Activated CD8-positive, alpha-beta memory T cell treated with anti-CD3 and anti-CD28 coated beads, Interleukin-2, amount 10 ng/mL, durations not matched to agents 7 days and 5 days (primary cell): ENCODE measurements at regions not wholly inside any gene's neighbourhood (a gene's known extent, or its start where the extent isn't known, plus 50 kb on each side); places are given as distances from the start of the nearest gene placed in this dataset.

Source experiments
- ATAC-seq: fragments of 150-1000 bp; cut with Tn5 transposase; one replicate; pipeline ENCODE4 v1.10.0; 2021; ENCODE audit warnings: moderate library complexity
- CTCF ChIA-PET: fragments of 350-600 bp; sonication (Branson Sonifier 250); formaldehyde crosslinking; loops from one replicate; lab custom pipeline; 2021; ENCODE audit warnings: antibody characterized with exemption; lab: Charles Lee
- DNase-seq: peaks from one replicate; pipeline ENCODE4 v3.0.0-alpha.2; 2020
- H3K27ac Mint-ChIP-seq: one replicate; pipeline ENCODE4 v1.8.0; 2021; ENCODE audit warnings: mild to moderate bottlenecking, mixed read lengths
- H3K27me3 Mint-ChIP-seq: one replicate; pipeline ENCODE4 v1.8.0; 2021; ENCODE audit warnings: mixed read lengths
- H3K36me3 Mint-ChIP-seq: one replicate; pipeline ENCODE4 v1.8.0; 2021; ENCODE audit warnings: mild to moderate bottlenecking, mixed read lengths
- H3K4me1 Mint-ChIP-seq: one replicate; pipeline ENCODE4 v1.8.0; 2021; ENCODE audit warnings: mixed read lengths
- H3K4me3 Mint-ChIP-seq: one replicate; pipeline ENCODE4 v1.8.0; 2021; ENCODE audit warnings: mild to moderate bottlenecking, moderate library complexity, mixed read lengths
- H3K9me3 Mint-ChIP-seq: one replicate; pipeline ENCODE4 v1.8.0; 2022; ENCODE audit warnings: low read depth, mixed read lengths

GRCh38 chr4:17092736-17093437 is 194.4 kb upstream of the LDB2 start:
- peaks cover 2% of the 10 kb centered on the region for H3K27me3 Mint-ChIP-seq
- CTCF ChIA-PET = no interaction called here
- no peak overlapping the region for H3K27ac Mint-ChIP-seq
- H3K4me1 Mint-ChIP-seq = peaks cover 6% of the 10 kb centered on the region
- no peak for ATAC-seq
- no peaks in the 10 kb centered on the region for H3K9me3 Mint-ChIP-seq
- no peak overlapping the region for H3K4me3 Mint-ChIP-seq
- DNase-seq = no peak
- no peaks in the 10 kb centered on the region for H3K36me3 Mint-ChIP-seq

GRCh38 chr4:17091104-17091503 is 192.7 kb upstream of the LDB2 start:
- DNase-seq (no peak), ATAC-seq (no peak)
- H3K36me3 Mint-ChIP-seq = no peaks in the 10 kb centered on the region
- H3K4me3 Mint-ChIP-seq = no peak overlapping the region
- peaks cover 2% of the 10 kb centered on the region for H3K27me3 Mint-ChIP-seq
- no peaks in the 10 kb centered on the region for H3K9me3 Mint-ChIP-seq
- CTCF ChIA-PET = no interaction called here
- H3K4me1 Mint-ChIP-seq = peaks cover 6% of the 10 kb centered on the region
- H3K27ac Mint-ChIP-seq = no peak overlapping the region

GRCh38 chr4:17090063-17090462 is 191.6 kb upstream of the LDB2 start:
- H3K9me3 Mint-ChIP-seq = no peaks in the 10 kb centered on the region
- H3K4me1 Mint-ChIP-seq = peaks cover 6% of the 10 kb centered on the region
- no peaks in the 10 kb centered on the region for H3K36me3 Mint-ChIP-seq
- H3K27ac Mint-ChIP-seq = no peak overlapping the region
- H3K4me3 Mint-ChIP-seq = no peak overlapping the region
- CTCF ChIA-PET = no interaction called here
- peaks cover 2% of the 10 kb centered on the region for H3K27me3 Mint-ChIP-seq
- ATAC-seq = no peak
- no peak for DNase-seq

- CTCF ChIA-PET = no interaction called here
- Mint-ChIP-seq H3K4me1 (no peaks in the 10 kb centered on the region), H3K9me3 (no peaks in the 10 kb centered on the region), H3K27me3 (no peaks in the 10 kb centered on the region), H3K4me3 (no peak overlapping the region), H3K27ac (no peak overlapping the region), H3K36me3 (no peaks in the 10 kb centered on the region)
- ATAC-seq (no peak), DNase-seq (no peak)
Measured at GRCh38 chr4:17085416-17085815, 187.0 kb upstream of the LDB2 start.

GRCh38 chr4:17082186-17082585 is 183.7 kb upstream of the LDB2 start:
- Mint-ChIP-seq H3K4me1 (no peaks in the 10 kb centered on the region), H3K4me3 (no peak overlapping the region), H3K9me3 (no peaks in the 10 kb centered on the region), H3K36me3 (no peaks in the 10 kb centered on the region), H3K27me3 (no peaks in the 10 kb centered on the region), H3K27ac (no peak overlapping the region)
- ATAC-seq (no peak), DNase-seq (no peak)
- CTCF ChIA-PET = no interaction called here

- no peak overlapping the region for H3K4me3 Mint-ChIP-seq
- no peaks in the 10 kb centered on the region for H3K36me3 Mint-ChIP-seq
- H3K27ac Mint-ChIP-seq = no peak overlapping the region
- no peaks in the 10 kb centered on the region for H3K27me3 Mint-ChIP-seq
- no peak for DNase-seq
- no peaks in the 10 kb centered on the region for H3K9me3 Mint-ChIP-seq
- CTCF ChIA-PET = no interaction called here
- no peak for ATAC-seq
- no peaks in the 10 kb centered on the region for H3K4me1 Mint-ChIP-seq
Measured at GRCh38 chr4:17081179-17081578, 182.7 kb upstream of the LDB2 start.

DNA sequence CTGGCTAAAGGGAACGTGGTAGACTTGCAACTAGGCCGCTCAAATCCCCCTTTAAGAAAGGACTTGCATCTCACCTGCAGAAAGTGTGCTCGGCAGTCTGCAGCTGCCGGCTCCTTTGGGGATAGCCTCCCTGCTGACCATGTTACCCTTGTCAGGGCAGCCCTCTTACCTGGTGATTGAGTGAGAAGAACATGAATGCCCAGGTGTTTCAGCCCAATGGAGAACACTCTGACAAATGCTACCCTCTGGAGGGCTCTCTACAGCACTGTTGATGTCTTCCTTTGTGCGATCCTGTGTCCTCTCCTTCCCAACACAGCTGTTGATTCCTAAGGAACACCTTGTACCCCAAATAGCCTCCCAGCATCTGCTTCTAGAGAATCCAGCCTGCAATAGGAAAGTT is 178.7 kb upstream of the LDB2 start:
- Mint-ChIP-seq H3K9me3 (no peaks in the 10 kb centered on the region), H3K4me1 (no peaks in the 10 kb centered on the region), H3K36me3 (no peaks in the 10 kb centered on the region), H3K27ac (no peak overlapping the region), H3K4me3 (no peak overlapping the region), H3K27me3 (no peaks in the 10 kb centered on the region)
- CTCF ChIA-PET = no interaction called here
- ATAC-seq (no peak), DNase-seq (no peak)

- DNase-seq = no peak
- H3K9me3 Mint-ChIP-seq = no peaks in the 10 kb centered on the region
- H3K36me3 Mint-ChIP-seq = no peaks in the 10 kb centered on the region
- CTCF ChIA-PET = no interaction called here
- no peak for ATAC-seq
- no peaks in the 10 kb centered on the region for H3K27me3 Mint-ChIP-seq
- H3K4me3 Mint-ChIP-seq = no peak overlapping the region
- H3K27ac Mint-ChIP-seq = no peak overlapping the region
- H3K4me1 Mint-ChIP-seq = no peaks in the 10 kb centered on the region
Measured at GRCh38 chr4:17072483-17072882, 174.0 kb upstream of the LDB2 start.

DNA sequence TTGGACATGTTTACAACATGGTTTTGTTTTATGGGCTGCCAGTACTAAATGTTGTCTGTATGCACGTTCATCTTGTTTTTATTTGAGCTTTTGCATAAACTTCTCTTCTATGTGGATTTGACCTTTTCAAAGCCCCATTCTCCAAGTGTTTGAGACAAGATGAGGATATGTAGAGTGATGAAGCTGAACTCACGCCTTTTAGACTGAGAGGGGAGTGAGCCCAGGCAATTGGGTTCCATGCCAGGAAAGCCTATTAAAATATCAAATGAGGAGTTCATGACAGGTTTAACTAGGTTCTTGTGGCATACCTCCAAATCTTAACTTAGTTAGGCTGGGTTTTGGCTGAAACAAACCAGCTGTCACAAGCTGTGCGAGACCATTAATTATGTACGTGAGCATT is 170.4 kb upstream of the LDB2 start:
- ATAC-seq = no peak
- CTCF ChIA-PET = no interaction called here
- H3K9me3 Mint-ChIP-seq = no peaks in the 10 kb centered on the region
- no peak overlapping the region for H3K27ac Mint-ChIP-seq
- no peaks in the 10 kb centered on the region for H3K27me3 Mint-ChIP-seq
- DNase-seq = no peak
- no peaks in the 10 kb centered on the region for H3K4me1 Mint-ChIP-seq
- H3K36me3 Mint-ChIP-seq = no peaks in the 10 kb centered on the region
- H3K4me3 Mint-ChIP-seq = no peak overlapping the region

- Mint-ChIP-seq H3K4me1 (no peaks in the 10 kb centered on the region), H3K36me3 (no peaks in the 10 kb centered on the region), H3K9me3 (no peaks in the 10 kb centered on the region), H3K27me3 (no peaks in the 10 kb centered on the region), H3K27ac (no peak overlapping the region), H3K4me3 (no peak overlapping the region)
- DNase-seq (no peak), ATAC-seq (no peak)
- CTCF ChIA-PET = no interaction called here
Measured at GRCh38 chr4:17068392-17068791, 169.9 kb upstream of the LDB2 start.

- no peaks in the 10 kb centered on the region for H3K27me3 Mint-ChIP-seq
- no peaks in the 10 kb centered on the region for H3K9me3 Mint-ChIP-seq
- no peak overlapping the region for H3K27ac Mint-ChIP-seq
- no peaks in the 10 kb centered on the region for H3K4me1 Mint-ChIP-seq
- no peak overlapping the region for H3K4me3 Mint-ChIP-seq
- DNase-seq (no peak), ATAC-seq (no peak)
- H3K36me3 Mint-ChIP-seq = no peaks in the 10 kb centered on the region
- CTCF ChIA-PET = no interaction called here
Measured at GRCh38 chr4:17066972-17067371, 168.5 kb upstream of the LDB2 start.

DNA sequence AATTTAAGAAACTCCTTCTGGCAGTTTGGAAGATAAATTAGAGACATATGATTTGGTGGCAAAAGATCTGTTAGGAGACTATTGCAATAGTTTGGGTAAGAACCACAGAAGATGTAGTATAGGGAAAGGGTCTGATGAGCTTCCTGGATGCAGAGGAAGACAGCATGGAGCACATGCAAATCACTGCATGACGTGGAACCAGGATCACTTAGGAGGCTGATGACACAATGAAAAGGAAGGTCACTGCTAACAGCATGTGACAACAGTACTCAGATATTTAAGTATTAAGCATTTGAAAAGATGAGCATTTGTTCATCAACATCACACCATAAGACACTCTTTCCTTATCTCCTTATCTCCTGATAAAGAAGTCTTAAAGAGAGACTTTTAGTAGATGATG is 167.8 kb upstream of the LDB2 start:
- Mint-ChIP-seq H3K27ac (no peak overlapping the region), H3K9me3 (no peaks in the 10 kb centered on the region), H3K36me3 (no peaks in the 10 kb centered on the region), H3K4me3 (no peak overlapping the region), H3K4me1 (no peaks in the 10 kb centered on the region), H3K27me3 (no peaks in the 10 kb centered on the region)
- no peak for ATAC-seq
- no peak for DNase-seq
- CTCF ChIA-PET = no interaction called here

- no peak overlapping the region for H3K4me3 Mint-ChIP-seq
- no peaks in the 10 kb centered on the region for H3K36me3 Mint-ChIP-seq
- no peaks in the 10 kb centered on the region for H3K4me1 Mint-ChIP-seq
- no peaks in the 10 kb centered on the region for H3K9me3 Mint-ChIP-seq
- ATAC-seq (no peak), DNase-seq (no peak)
- H3K27me3 Mint-ChIP-seq = no peaks in the 10 kb centered on the region
- CTCF ChIA-PET = no interaction called here
- no peak overlapping the region for H3K27ac Mint-ChIP-seq
Measured at GRCh38 chr4:17065821-17066220, 167.4 kb upstream of the LDB2 start.

DNA sequence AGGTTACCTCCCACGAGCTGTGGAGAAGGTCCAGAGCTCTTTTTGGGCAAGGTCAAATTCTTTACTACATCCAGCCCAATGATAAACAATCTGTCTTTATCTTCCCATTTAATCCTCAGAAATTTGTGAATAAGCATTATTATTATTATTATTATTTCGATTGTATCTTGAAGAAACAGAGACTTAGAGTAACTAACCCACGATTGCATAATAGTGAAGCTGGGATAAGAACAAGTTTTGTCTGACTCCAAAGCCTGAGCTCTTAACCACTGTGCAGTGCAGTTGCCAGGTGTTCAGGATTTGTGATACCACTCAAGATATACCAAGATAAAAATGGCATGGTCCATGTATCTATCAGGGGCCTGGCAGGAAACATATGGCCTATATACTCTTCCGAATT is 166.5 kb upstream of the LDB2 start:
- Mint-ChIP-seq H3K27me3 (no peaks in the 10 kb centered on the region), H3K36me3 (no peaks in the 10 kb centered on the region), H3K27ac (no peak overlapping the region), H3K4me1 (no peaks in the 10 kb centered on the region), H3K4me3 (no peak overlapping the region), H3K9me3 (no peaks in the 10 kb centered on the region)
- ATAC-seq = no peak
- no peak for DNase-seq
- CTCF ChIA-PET = no interaction called here

- Mint-ChIP-seq H3K27ac (no peak overlapping the region), H3K36me3 (no peaks in the 10 kb centered on the region), H3K4me1 (no peaks in the 10 kb centered on the region), H3K9me3 (no peaks in the 10 kb centered on the region), H3K27me3 (no peaks in the 10 kb centered on the region), H3K4me3 (no peak overlapping the region)
- no peak for ATAC-seq
- DNase-seq = no peak
- CTCF ChIA-PET = no interaction called here
Measured at GRCh38 chr4:17063888-17064287, 165.4 kb upstream of the LDB2 start.
